Testis (tissue), 2 donors: ENCODE measurements at regions not wholly inside any gene's neighbourhood (a gene's known extent, or its start where the extent isn't known, plus 50 kb on each side); places are given as distances from the start of the nearest gene placed in this dataset.

ENCODE experiments used
- CTCF ChIP-seq, 3 experiments: fragments of 450-650 bp in 2 of 3; fragments of 200-600 bp in 1 of 3; sonication (generic) in 1 of 3; IDR thresholded peaks; one replicate each; pipeline ENCODE4 v1.5.1; 2016 to 2019; ENCODE audit warnings: antibody characterized with exemption in 3 of 3, mild to moderate bottlenecking in 2 of 3, moderate library complexity in 1 of 3
- POLR2A ChIP-seq: fragments of 450-650 bp; IDR thresholded peaks from one replicate; pipeline ENCODE4 v1.6.1; 2017; ENCODE audit warnings: antibody characterized with exemption, mild to moderate bottlenecking, moderate library complexity

DNA sequence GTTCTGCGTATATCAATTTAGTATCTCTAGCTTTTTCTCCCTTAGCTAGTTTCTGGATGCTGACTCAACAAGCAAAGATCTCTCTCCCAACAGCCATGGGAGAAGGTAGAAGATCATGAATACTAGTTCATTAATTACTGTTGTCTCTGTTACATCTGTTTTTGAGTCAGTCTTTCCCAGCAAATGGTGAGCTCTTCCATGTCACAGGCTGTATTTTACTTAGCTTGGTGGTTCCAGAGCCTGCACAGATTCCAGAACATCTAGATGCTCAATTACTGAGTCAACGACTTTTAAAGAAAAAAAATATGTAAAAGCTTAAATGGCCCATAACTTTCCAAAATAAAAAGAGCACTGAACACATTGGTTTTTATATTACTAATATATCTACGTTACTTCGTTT lies 307.2 kb downstream of the NSG2 start:
- TF ChIP-seq CTCF (IDR thresholded peaks at IDR 0.05) (no peak), POLR2A (no peak)
